GM18861 (cell line): ENCODE measurements at regions not wholly inside any gene's neighbourhood (a gene's known extent, or its start where the extent isn't known, plus 50 kb on each side); places are given as distances from the start of the nearest gene placed in this dataset.

ENCODE experiments used
- ATAC-seq: cut with Tn5 transposase; IDR thresholded peaks from one replicate; pipeline ENCODE4 v1.9.1; 2021; ENCODE audit not compliant: unreplicated experiment

DNA sequence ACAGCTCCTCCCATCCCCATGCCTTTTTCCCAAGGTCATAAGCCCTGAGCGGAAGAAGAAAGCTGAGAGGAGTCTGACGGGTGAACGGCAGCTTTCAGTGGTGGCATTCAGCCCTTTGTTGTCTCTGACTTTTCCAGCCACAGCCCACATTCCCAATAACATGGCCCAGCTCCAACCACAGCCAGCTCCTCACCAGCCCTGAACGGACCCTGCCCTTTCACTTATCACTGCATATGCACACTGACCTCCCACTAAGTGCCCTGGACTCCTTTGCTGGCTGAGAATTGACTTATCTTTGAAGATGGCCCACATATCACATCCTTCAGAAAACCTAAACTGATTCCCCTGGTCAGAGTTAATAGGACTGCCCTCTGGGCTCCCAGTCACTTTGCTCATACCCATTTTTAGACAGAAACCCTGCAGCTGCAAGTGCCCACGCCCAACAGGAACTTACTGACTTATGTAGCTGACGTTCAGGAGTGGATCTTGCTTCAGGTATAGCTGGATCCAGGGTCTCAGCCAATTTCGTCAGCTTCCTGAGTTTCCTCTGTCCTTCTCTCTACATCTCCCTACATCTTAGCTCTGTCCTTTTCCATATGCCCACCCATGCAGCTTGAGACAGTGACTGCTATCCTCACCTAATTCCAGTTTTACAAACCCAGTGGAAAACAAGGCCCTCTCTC is 348.5 kb upstream of the PROK2 start:
- no peak for ATAC-seq

DNA sequence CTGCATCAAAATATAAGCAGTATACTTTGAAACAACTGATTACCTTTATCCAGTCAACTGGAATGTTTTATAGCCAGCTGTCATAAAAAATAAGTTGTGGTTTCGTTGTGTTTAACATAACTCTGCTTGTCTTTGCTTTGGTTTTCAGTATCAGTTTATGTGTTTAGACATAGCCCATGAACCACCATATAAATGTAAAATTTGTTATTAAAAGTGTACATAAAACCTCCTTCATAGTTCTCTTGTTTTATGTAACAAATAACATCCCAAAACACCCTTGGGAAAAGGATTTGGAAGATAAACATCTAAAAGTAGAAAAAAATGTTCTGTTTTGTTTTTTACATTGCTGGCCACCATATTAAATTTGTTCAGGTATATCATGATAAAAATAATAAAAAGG is 347.0 kb upstream of the PROK2 start:
- no peak for ATAC-seq

DNA sequence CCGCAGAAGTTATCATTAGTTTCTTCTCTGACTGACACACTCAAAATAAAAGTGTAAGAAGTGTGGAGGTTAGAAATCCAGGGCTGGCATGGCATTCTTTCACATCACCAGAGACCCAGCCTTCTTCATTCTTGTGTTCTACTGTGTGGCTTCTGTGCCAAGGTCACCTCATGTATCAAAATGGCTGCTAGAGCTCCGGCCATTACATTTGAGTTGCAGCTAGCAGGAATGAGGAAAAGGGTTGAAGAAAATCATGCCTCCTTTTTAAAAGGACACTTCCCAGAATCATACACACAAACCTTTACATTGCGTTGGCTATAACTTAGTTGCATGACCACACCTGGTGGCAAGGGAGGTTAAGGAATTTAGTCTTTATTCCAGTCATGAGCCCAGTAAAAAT is 345.6 kb upstream of the PROK2 start:
- ATAC-seq = no peak

DNA sequence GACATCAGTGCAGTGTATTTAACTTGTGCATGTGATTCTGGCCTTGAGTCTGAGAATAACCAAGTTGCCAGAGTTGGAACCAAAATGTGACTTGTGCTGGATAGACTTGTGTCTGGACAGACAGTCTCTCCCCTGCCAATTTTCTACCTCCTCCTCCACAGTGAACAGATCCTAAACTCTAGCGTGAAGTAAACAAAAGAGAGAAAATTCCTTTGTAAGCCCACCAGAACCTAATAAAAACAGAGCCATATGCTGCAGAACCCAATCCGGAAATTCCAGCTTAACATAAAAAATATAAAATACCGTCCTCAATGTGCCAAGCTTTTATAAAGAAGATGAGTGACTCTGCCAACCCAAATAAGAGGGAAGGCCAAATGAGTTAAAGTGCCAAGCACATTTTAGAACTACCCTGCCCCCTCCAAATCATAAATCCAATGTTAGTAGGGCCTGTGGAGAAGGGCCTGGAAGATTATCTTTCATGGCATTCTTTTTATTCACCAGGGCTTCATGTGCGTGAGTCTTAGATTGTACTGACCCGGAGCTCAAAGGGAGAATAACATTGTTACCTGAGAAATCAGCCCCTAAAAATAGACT is 344.6 kb upstream of the PROK2 start:
- ATAC-seq = no peak

DNA sequence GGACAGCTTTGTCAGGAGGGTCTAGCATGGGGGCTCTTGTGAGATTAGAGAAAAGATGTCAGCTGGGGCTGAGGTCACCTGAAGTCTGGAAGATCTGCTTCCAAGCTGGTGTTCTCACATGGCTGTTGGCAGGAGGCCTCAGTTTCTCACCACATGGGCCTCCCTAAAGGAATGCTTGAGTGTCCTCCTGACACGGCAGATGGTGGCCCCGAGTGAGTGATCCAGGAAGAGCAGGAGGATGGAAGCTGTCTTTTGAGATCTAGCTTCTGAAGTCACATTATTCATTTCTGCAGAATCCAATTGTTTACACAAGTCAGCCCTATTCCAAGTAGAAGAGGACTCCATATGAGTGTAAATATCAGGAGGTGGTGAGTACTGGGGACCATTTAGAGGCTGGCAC is 344.0 kb upstream of the PROK2 start:
- no peak for ATAC-seq

DNA sequence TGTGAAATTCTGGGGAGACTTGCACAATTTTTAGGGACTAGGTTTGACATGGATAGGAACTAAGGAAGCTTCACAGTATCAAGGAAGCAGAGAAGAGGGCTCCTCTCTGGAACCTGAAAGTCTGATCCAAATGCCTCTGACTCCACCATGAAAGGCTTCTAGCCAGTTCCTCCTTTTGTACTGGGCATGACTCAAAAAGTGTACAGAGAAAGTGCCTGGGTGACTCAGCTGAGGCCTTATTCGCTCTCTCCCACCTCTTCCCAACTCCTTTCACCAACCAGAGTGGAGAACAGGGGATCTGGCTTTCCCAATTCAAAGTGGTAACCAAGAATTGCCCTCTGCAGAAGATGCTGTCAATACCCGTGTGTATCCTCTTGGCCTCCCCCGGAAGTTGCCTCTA is 342.9 kb upstream of the PROK2 start:
- no peak for ATAC-seq

DNA sequence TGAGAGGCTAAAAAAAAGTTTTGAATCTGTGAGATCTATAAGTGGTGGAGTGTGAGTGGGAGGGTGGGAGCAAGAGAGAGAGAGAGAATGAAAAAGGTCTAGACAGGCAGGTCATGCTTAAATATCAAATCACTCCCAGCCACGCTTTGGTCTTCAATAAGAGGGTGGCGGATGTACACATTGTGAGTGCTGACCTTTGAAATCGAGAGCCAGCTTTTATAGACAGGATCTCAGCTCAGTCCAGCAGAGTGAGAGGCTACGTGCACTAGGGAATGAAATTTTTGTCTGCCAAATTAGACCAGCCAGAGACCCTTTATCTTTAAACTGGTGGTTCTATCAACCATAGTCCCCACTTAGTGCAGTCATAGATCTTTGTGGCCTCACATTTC is 342.3 kb upstream of the PROK2 start:
- ATAC-seq = no peak

DNA sequence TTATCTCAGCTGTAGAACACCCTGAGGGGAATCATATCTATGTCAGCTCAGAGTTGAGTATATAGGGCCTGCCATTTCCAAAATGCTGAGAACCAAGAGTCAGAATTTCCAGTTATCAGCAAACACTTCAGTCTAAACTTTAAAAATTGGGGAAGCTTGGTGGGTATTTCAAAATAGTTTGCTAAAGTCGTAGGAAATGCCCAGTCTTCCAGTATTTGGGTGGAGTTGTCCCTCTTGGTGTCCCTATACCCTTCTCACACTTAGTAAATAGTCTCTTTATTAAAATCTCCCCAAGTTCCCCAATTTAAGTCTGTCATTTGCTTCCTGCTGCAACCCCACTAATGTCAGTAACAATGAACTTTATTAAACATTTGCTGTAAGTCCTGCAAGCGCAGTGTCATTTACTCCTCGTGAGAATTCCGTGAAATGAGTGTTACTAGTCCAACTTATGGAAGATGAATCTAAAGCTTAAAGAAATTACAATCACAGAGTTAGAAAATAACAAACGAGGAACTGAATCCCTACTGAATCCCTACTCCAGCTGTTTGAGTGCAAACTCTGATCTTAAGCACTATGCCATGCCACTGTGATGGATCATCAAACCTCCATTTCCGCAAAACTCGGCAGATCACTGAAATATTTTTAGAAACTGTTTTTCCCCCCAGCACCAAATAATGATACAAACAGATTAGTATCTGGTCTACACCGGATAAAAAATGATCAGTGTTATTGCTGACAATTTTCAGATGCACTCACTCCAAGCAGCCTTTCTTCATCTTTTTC is 341.7 kb upstream of the PROK2 start:
- no peak for ATAC-seq

DNA sequence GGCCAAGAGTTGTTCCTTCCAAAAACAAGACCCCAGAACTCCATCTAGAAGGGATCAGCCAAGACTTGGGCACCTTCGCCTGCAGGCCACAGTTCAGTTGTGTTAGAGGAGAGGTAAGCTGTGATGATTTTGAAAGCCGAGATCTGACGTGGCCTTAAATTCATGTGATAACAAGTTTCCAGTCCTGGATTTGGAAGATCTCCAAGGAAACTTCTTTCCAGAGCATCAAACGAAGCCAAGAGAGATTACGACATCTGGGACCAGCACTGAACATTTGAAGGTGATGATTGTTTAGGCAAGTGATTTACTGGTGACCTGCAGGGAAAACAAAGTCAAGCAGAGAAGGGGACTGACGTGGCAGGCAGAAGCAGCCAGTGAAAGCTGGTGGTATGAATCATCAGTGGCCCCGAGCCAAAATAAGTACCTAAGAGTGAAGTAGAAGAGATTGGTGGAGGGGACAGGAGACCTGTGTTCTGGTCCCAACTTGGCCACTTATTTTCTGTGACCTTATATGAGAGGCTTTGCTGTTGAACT is 339.0 kb upstream of the PROK2 start:
- peak; percentile 71 for ATAC-seq

DNA sequence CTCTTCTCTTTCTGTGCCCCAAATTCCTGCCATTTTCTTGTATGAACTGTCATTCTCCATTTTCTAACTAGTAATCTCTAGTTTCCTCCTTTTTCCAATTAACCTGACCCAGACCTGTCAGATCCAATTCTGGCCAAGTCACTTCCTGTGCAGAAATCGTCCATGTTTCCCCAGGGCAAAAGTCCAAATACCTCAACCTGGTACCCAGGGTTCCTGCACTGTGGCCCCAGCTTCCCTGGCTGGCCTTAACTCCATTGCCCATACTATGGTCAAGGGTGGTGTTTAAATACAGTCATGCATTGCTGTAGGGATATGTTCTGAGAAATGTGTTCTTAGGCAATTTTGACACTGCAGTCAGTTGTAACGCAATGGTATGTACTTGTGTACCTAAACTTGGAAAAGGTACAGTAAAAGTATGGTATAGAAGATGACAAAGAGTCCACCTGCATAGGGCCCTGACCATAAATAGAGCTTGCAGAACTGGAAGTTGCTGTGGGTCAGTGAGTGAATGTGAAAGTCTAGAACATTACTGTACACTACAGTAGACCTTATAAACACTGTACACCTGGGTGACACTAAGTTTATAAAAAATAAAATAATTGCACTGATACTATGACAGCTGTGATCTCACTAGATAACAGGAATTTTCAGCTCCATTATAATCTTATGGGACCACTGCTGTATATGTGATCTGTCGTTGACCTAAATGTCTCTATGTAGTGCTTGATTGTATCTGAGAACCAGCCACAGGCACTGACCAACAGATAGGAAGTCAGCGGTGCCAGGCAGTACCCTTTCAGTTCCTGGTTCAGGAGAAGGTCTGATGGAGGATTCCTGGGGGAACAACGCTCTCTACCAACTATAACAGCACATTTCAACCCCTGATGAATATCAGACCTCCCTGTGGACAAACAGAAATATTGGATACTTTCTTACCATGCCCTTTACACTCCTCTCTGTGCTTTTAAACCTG is 336.1 kb upstream of the PROK2 start:
- ATAC-seq = no peak

DNA sequence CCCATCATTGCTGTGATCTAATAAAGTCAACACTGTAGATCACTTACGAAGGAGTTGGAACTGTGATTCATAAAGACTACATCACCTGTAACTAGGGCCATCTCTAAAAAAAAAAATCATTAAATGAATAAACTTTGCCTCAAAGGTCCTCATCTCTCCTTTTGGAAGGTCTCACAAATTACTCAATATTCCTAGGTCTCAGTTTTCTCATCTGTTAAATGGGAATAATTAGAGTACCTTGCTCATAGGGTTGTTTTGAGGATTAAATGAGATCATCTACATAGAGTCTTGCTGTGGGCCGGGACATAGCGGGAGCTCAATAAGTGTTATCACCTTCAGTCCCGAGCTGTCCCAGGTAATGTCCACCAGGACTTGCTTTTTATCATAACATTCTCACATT is 335.1 kb upstream of the PROK2 start:
- ATAC-seq = no peak

DNA sequence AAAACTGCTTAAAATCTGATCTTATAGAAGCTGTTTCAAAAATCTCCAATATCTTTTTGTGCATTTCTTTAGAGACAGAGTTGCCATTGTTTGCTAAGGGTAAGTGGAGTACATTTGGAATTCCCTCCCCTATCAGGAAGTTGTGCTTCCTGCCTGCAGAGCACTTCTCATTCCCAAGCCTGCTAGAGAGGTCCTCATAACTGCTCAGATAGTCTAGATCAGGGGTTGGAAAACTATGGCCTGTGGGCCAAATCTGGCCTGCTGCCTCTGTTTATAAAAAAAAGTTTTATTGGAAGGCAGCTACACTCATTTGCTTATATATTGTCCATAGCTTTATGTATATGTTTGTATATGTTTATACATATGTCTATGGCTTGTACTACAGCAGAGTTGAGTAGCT is 333.7 kb upstream of the PROK2 start:
- ATAC-seq = no peak

DNA sequence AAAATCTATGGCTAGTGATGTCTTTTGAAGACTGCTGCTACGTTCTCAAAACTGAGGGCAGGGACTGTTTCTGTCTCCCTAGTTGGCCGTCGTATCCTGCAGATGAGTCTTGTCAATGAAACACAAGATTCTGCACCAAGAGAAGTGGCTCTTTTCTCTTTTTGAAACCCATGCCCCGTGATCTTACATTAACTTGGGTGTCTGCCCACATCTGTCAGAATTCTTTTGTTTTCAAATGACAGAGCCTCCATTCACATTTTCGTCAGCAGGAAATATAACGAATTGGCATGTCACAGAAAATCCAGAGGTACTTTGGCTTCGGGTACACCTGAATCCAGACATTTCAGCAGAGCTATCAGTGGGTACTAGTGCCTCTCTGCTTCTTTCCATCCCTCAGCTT is 331.3 kb upstream of the PROK2 start:
- ATAC-seq = no peak

DNA sequence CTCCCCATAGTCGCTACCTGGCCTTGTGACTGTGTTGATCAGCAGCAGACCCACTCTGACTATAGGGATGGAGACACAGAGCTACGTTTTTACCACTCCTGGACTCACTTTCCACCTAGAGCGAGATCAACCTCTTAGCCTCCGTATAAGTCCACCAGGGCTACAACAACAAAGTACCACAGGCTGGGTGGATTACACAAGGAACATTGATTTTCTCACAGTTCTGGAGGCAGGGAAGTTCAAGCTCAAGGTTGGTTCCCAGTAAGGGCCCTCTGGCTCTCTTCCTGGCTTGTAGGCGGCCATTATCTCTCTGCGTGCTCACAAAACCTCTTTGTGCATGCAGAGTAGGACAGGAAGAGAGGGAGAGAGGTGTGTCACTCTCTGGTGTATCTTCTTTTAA is 330.4 kb upstream of the PROK2 start:
- no peak for ATAC-seq

DNA sequence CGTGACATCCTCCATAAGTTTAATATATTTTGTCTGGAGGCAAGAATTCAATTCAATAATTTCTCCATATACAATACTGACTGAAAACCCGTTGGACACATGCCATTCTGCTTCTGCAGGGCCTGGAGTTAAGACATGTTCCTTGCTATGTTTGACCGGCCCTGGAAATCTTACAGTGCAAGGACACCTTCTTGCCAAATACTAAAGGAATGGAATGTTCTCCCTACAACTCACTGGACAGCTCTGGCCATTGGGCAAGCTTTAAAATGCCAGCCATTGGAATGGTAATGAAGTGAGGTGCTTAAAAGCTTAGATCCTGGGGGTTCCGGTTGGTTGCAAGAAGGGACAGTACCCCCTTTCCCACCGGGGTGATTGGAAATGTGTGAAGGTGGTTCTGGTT is 329.8 kb upstream of the PROK2 start:
- no peak for ATAC-seq

DNA sequence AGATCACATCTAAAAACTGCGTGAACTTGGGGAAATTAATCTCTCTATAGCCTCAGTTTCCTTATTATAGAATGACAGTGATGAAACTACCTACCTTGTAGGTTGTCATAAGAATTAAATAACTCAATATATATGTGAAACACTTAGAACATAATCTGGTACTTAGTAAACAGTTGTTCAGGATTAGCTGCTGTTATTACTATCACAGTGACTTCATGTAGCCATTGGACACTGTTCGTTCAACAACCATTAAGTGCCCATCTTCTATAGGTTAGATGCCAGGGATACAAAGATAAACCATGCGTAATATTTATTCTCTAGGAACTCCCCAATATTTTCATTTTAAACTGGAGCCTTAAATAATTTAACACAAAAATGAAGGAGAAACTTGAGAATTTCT is 329.0 kb upstream of the PROK2 start:
- no peak for ATAC-seq

DNA sequence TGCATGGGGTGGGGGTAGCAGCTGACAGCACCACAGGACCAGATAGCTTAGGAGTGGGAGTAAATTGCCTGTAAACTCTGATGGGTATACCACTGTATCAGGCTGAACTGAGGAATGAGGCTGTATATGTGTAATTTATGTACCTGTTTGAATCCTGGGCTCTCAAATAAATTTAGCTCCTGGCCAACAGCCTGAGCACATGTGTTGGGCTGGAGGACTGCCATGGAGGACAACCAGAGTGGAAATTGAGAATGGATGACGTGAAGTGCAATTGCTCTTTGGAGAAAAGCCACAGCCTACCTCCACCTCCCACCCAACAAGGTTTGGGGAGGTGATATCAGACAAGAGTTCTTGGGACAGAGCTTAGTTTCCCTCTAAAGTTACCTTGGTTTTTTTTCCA is 328.6 kb upstream of the PROK2 start:
- ATAC-seq = no peak

DNA sequence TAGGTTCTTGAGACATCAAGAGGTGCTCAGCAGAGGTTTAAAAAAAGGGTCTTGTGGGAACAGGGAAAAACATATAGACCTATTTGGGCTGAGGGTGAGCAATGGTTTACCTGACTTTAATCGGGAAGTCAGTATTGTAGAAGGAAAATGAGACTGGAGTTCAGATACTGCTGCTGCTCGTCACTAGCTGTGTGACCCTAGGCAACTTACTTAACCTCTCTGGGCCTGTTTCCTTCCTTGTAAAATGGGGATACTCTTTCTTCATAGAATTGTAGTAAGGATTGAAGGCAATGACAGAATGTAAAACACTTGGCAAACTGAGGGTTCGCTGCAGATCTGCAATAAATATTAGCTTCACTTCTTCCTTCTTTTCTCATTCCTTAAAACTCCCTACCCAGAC is 327.5 kb upstream of the PROK2 start:
- no peak for ATAC-seq

DNA sequence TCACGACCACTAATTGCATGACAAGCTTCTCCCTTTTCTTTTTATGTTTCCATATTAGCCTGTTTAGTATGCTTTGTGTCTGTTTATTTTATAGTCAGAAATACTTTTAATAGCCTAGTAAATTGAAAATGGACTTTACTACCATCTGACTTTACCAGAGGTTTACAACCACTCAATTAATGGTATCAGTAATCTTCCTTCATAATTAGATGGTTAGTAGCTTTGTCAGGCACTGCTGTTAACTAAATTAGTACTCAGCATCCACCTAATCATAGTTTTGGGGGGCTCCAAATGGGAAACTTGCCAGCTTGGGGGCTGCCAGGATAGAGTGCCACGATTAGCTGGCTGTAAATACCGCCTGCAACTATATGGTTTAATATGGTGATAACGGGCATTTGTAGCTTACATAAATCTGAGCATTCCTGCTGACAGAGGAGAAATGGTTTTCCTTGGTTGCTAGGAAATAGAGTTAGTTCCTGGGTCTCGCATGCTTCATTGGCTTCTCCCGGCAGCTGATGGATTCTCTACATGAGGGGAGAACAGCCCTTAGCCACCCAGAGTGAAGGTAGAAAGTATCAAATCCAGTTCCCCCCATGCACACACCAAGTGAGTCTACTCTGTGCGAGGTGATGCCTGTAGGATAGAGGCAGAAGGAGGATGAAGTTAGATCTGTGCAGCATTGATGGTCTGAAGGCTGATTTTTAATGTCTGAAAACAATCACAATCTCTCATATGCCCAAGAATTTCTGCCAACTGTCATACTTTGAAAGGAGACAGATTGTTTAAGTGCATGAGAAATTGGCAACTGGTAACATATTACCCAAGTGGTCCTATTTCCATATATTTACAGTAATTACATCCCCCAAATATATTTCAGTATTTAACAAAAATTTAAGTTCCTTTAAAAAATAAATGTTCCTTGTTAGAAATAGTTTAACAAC is 326.6 kb upstream of the PROK2 start:
- no peak for ATAC-seq
